GM19324 (cell line): ENCODE measurements at regions not wholly inside any gene's neighbourhood (a gene's known extent, or its start where the extent isn't known, plus 50 kb on each side); places are given as distances from the start of the nearest gene placed in this dataset.

ENCODE experiments used
- ATAC-seq: cut with Tn5 transposase; IDR thresholded peaks from one replicate; pipeline ENCODE4 v1.9.1; 2021; ENCODE audit warnings: mild to moderate bottlenecking, moderate library complexity; ENCODE audit not compliant: unreplicated experiment, low FRiP score

GRCh38 chr4:11271263-11271662 lies 157.4 kb downstream of the HS3ST1 start:
- no peak for ATAC-seq

- ATAC-seq: no peak
Measured at GRCh38 chr4:11268149-11268548, 160.5 kb downstream of the HS3ST1 start.

DNA sequence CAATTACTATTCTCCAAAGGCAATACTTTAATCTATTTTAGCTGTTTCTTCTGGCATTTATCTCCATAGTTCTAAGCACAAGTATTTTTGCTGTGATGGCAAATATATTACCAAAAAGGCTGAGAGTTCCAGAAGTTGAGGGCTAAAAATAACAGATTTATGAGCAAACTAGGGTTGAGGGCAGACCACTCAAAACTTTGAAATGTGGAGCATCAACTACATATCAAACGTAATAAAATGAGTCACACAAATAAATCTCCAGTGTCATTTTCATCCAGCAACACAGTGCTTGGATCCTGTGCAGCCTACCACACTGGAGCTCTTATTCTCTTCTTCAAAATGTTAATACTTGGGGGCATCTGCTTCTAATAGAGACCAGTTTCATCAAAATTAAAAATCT lies 163.9 kb downstream of the HS3ST1 start:
- no peak for ATAC-seq

DNA sequence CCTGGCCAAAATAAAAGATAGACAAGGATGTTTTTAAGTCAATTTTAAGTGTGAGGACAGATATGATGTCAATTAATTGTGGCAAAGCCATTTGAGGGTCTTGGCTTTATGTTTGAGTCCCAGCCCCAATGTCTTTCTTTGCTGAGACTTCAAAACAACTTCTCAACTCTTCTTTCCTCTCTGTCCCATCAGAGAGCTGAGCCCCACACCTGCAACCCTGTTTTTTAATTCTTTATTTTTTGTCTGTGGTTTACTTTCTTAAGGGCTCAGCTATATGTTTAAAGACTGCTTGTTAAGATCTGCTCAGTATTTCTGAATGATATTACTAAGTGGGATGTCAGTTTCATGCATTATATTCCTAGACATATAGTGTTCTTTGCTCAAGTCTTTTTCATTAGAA lies 164.3 kb downstream of the HS3ST1 start:
- no peak for ATAC-seq

DNA sequence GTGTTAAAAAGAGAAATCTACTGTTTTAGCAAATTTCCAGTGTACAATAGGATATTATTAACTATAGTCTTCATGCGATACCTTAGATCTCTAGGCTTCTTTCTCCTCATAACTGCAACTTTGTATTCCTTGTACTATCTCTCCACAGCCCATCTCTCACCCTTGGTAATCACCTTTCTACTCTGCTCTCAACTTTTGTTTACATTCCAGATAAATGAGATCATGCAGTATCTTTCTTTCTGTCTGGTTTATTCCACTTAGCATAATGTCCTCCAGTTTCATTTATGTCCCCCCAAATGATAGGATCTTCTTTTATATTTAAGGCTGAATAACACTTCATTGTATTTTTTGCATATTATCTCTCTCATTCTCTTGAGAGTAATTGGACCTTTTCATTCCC lies 165.5 kb downstream of the HS3ST1 start:
- no peak for ATAC-seq

GRCh38 chr4:11261066-11261850 lies 167.4 kb downstream of the HS3ST1 start:
- ATAC-seq: no peak

- ATAC-seq: no peak
Measured at GRCh38 chr4:11259837-11260236, 168.9 kb downstream of the HS3ST1 start.

GRCh38 chr4:11252149-11252548 lies 176.5 kb downstream of the HS3ST1 start:
- ATAC-seq: no peak

- ATAC-seq: no peak
Measured at GRCh38 chr4:11250510-11250909, 178.2 kb downstream of the HS3ST1 start.

GRCh38 chr4:11232015-11232414 lies 196.7 kb downstream of the HS3ST1 start:
- no peak for ATAC-seq

DNA sequence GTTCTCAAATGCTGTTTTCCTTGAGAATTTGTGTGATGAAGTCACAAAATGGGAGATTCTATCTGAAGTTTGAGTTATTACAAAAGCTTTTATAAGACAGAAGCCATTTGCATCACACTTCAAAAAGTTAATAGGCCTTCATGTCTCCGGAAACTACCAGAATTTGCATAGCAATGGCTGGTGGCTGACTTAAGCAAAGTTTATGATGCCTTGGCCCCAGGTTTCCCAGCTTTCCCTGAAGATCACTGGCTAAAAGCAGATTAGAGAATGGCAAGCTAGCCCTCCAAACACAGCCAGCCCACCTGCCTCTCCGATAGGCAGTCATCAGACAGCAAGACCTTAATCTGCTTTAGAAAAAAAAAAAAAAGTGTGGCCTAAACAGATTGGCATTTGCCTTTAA lies 197.8 kb downstream of the HS3ST1 start:
- no peak for ATAC-seq

GRCh38 chr4:11228530-11228929 lies 200.2 kb downstream of the HS3ST1 start:
- ATAC-seq: no peak

- ATAC-seq: no peak
Measured at GRCh38 chr4:11223311-11223710, 205.4 kb downstream of the HS3ST1 start.

DNA sequence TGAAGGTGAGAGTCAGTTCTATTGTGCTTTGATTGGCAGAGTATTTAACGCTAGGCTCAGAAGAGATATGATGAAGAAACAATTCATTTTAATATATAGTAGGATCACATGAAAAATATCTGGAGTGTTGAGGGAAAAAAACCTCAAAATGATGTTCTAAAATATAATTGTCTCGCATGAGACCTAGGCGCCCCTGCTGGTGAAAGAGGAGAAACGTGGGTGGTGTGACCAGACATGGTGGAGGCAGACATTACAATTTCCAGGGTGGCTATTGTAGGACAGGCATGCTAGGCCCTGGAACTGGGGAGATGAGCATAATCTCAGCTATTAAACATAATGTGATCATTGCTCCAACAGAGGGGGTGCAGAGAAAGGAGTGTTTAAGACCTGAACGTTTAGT lies 210.0 kb downstream of the HS3ST1 start:
- no peak for ATAC-seq

- ATAC-seq: no peak
Measured at GRCh38 chr4:11216520-11216919, 212.2 kb downstream of the HS3ST1 start.

- ATAC-seq: no peak
Measured at GRCh38 chr4:11214281-11214680, 214.4 kb downstream of the HS3ST1 start.

DNA sequence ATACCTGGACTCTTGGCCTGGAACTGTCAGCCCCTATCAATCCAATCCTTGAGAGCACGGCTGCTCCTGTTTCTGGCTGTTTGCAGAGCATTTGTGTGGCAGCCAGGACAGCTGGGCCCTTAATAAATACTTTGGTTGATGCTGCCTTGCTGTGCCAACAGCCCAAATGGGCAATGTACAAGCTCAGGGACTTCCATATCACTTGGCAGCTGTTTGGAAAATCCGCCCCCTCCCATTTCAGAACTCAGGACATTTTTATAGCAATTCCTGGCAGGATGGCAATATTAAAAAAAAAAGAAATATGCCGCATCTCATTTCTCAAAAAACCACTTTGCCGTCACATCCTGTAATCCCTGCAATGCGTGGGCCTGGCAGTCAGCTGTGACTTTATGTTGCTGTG lies 218.9 kb downstream of the HS3ST1 start:
- no peak for ATAC-seq

DNA sequence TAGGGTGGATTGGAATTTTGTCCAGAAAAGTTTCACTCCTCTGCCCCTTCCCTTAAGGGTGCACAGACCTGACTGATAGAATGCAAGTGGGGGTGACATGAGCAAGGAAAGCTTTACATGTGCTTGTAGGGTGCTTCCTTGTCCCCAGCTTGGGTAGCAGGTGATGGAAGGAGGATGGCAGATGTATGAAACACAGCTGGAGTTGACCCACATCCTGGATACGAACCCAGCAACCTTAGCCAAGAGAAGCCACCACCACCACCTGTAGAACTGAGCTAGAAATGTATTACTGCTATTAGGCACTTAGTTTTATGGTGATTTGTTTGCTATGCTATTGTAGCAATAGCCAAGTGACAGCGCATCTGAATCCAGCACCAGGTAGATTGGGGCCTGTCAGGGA lies 227.4 kb downstream of the HS3ST1 start:
- ATAC-seq: no peak

DNA sequence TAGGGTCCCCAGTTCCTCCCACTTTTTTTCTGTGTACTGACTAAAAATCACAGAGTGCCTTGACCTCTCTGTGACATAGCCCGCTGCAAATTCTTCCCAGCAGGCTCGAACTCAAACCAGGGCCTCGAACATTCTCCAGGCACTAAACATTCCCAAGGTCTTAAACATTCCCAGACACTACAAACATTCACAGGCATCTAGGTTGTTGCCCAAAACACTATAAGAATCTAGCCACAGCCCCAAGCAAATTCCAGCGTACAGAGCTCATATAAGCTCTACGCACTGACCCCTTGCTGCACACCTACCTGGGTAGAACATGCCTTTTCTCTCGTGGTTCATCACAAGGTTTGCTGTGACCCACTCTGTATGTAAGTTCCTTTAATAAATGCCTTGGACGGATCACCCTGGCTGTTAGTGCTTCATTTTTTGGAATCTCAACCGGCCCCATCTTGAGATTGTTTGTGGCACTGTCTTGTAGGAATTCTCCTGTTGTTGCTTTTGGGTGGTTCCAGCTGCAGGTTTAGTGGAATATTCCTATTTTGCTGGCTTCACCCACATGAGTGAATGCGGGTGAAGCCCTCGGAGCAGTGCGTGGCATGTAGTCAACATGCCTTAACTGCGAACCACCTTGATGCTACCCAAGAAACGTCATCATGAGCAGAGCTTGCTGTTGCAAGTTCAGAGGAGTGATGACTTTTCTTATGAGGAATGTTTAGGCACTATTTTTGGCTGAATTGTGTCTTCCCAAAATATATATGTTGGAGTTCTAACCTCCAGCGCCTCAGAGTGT lies 230.0 kb downstream of the HS3ST1 start:
- no peak for ATAC-seq

DNA sequence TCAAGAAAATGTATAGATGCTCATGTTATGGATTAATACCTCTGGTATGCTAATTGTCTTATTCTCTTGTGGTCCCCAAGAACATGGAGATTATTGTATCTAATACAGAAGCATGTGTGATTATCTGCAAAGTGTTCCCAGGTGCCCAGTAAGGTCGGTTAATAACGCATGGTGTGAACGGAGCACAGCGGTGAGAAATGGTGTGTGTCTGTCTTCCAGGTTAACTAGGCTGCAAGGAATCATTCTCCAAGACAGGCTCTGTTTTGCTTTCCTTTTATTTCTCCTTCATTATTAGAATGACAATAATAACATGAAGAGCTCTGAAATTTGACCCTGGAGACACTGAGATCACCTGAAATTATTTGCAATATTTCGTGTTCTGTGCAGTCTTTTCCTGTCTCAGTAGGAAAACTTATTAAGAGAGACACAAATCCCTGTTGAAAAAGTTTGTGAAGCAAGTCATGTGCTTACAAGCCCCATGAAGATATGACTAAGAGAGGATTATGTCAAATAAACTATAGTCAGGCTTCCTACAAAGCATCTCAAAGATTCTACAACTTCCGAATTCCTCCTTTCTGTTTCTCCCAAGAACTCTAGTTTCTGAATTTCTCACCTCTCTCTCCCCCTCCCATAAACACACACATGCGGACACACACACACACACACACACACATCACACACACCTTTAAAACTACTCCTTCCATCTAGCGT lies 230.9 kb downstream of the HS3ST1 start:
- no peak for ATAC-seq

GRCh38 chr4:11196927-11197522 lies 231.7 kb downstream of the HS3ST1 start:
- no peak for ATAC-seq
